ENCODE measurements at regions not wholly inside any gene's neighbourhood (a gene's known extent, or its start where the extent isn't known, plus 50 kb on each side); places are given as distances from the start of the nearest gene placed in this dataset.

- DNase-seq (ENCODE audit: low spot score in 2 of 2): no peak
- no peak for TF ChIP-seq POLR2A (IDR thresholded peaks at IDR 0.05)
- no peak for TF ChIP-seq CTCF (IDR thresholded peaks at IDR 0.05)
- intact Hi-C loops (cut with DNase I; ENCODE audit: low total_unique reads): no loop called here
- WGBS, 2 donors: 61 to 65% methylated on average over 7 of the region's 7 CpGs
- H3K4me3 ChIP-seq (ENCODE audit: low read depth, poor library complexity, severe bottlenecking): no peak overlapping the region
Measured at GRCh38 chr13:22447132-22447886, 733.5 kb upstream of the SGCG start.

- TF ChIP-seq CTCF (IDR thresholded peaks at IDR 0.05): no peak
- WGBS, 2 donors: 85 to 86% methylated on average over 5 of the region's 5 CpGs
- no peak overlapping the region for H3K4me3 ChIP-seq (ENCODE audit: low read depth, poor library complexity, severe bottlenecking)
- intact Hi-C loops (cut with DNase I; ENCODE audit: low total_unique reads): no loop called here
- DNase-seq (ENCODE audit: low spot score in 2 of 2): no peak
Measured at GRCh38 chr13:22449251-22449650, 731.5 kb upstream of the SGCG start.

DNA sequence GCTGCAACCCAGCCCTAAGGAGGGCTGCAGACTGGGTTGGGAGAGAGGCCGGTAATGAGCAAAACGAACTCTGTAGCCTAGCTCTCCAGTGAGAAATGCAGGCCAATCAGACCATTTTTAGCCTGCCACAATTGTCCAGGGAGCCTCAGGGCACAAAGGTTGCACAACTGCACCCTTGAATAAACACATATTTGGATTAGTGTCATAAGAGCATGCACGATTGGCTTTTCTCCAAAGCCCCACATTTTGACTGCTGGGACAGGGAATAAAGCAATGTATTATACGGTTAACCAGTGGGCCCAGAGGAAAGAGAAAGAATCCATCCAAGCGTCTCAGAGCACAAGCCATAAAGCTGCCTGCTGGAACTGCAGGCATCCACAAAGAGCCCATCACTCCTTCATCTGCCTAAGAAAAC, 729.4 kb upstream of the SGCG start:
- 36 to 43% methylated on average over 5 of the region's 5 CpGs for WGBS, 2 donors
- intact Hi-C loops (cut with DNase I; ENCODE audit: low total_unique reads): no loop called here
- TF ChIP-seq CTCF (IDR thresholded peaks at IDR 0.05): no peak
- no peak for TF ChIP-seq POLR2A (IDR thresholded peaks at IDR 0.05)
- H3K4me3 ChIP-seq (ENCODE audit: low read depth, poor library complexity, severe bottlenecking): no peak overlapping the region
- no peak for DNase-seq (ENCODE audit: low spot score in 2 of 2)

DNA sequence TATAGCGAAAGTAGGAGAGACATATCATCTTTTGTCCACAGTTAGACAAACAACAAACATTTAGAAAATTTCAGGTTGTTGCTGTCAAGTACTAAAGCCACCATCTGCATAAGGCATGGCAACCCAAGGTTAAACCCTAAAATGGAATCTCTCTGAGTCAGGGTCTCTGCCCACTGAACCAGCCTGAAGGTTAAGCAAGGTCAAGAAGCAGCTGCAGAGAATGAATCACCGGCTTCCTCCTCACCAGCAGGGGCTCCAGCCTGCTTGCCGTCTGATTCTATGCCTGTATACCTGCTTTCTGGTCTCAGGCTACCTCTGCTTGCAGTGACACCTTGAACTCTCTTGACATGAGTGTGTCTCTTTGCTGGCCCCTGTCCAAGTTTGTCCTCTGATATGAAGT, 726.2 kb upstream of the SGCG start:
- intact Hi-C loops (cut with DNase I; ENCODE audit: low total_unique reads): no loop called here
- DNase-seq (ENCODE audit: low spot score in 2 of 2): no peak
- WGBS, 2 donors: 81 to 83% methylated on average over 3 of the region's 3 CpGs
- H3K4me3 ChIP-seq (ENCODE audit: low read depth, poor library complexity, severe bottlenecking): no peak overlapping the region
- TF ChIP-seq CTCF (IDR thresholded peaks at IDR 0.05): no peak
- no peak for TF ChIP-seq POLR2A (IDR thresholded peaks at IDR 0.05)

DNA sequence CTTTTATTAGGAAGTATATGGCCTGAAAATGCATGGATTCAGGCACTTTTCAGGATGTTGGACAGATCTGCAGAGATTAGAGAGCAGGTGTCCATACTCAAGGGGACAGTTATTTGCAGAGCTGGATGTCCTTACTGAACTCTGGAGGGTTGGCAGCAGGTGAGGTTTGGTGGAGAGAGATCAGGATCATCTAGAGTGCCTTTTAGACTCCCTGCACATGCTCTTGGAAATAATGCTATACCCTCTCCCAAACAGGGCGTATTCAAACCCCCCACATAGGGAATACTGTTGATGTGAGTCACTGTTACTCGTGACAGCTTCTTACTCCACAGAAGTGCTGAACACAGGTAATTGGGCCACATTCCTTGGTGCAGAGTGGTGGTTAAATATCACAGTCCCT, 725.7 kb upstream of the SGCG start:
- WGBS, 2 donors: 76 to 83% methylated on average over 2 of the region's 2 CpGs
- no peak overlapping the region for H3K4me3 ChIP-seq (ENCODE audit: low read depth, poor library complexity, severe bottlenecking)
- intact Hi-C loops (cut with DNase I; ENCODE audit: low total_unique reads): no loop called here
- no peak for DNase-seq (ENCODE audit: low spot score in 2 of 2)
- TF ChIP-seq CTCF (IDR thresholded peaks at IDR 0.05): no peak
- TF ChIP-seq POLR2A (IDR thresholded peaks at IDR 0.05): no peak

Measured in lower leg skin (tissue), 4 donors.